Neural cell (in vitro differentiated cells): ENCODE measurements at regions not wholly inside any gene's neighbourhood (a gene's known extent, or its start where the extent isn't known, plus 50 kb on each side); places are given as distances from the start of the nearest gene placed in this dataset.

Experiments
- H2AFZ ChIP-seq: fragments of 200-600, 300-800 bp; sonication (generic), shearing (Covaris generic); 2 replicates; pipeline ENCODE4 v1.6.0; 2014; ENCODE audit warnings: low read depth, mild to moderate bottlenecking, antibody characterized with exemption, low read length, moderate library complexity
- H3F3A ChIP-seq: fragments of 200-600 bp; shearing (Covaris generic); 2 replicates; pipeline ENCODE4 v1.6.1; 2016; ENCODE audit warnings: mild to moderate bottlenecking, moderate library complexity, mixed read lengths, antibody characterized with exemption, low read length; ENCODE audit not compliant: insufficient read depth, poor library complexity, severe bottlenecking
- H3K27ac ChIP-seq: fragments of 200-600, 300-800 bp; sonication (generic), shearing (Covaris generic); 2 replicates; pipeline ENCODE4 v1.5.1; 2014; ENCODE audit warnings: mild to moderate bottlenecking, low read length, moderate library complexity
- H3K27me3 ChIP-seq: fragments of 300-800, 200-600 bp; sonication (generic), shearing (Covaris generic); 2 replicates; pipeline ENCODE4 v1.6.0; 2014; ENCODE audit warnings: mild to moderate bottlenecking, low read depth, low read length, moderate library complexity; ENCODE audit not compliant: insufficient read depth
- H3K36me3 ChIP-seq: fragments of 300-800, 200-600 bp; sonication (generic), shearing (Covaris generic); 2 replicates; pipeline ENCODE4 v1.5.1; 2014; ENCODE audit warnings: mild to moderate bottlenecking, antibody characterized with exemption, low read length, moderate library complexity; ENCODE audit not compliant: insufficient read depth
- H3K4me2 ChIP-seq: fragments of 300-800, 200-600 bp; sonication (generic), shearing (Covaris generic); 2 replicates; pipeline ENCODE4 v1.6.0; 2014; ENCODE audit warnings: mild to moderate bottlenecking, low read length
- H3K4me3 ChIP-seq: fragments of 300-800, 200-600 bp; sonication (generic), shearing (Covaris generic); 2 replicates; pipeline ENCODE4 v1.5.1; 2014; ENCODE audit warnings: mild to moderate bottlenecking, low read length, moderate library complexity
- H3K79me2 ChIP-seq: fragments of 200-600 bp; shearing (Covaris generic); replicated peaks from 2 replicates; pipeline ENCODE4 v1.6.0; 2014; ENCODE audit warnings: mild to moderate bottlenecking, low read length, moderate library complexity; ENCODE audit not compliant: insufficient read depth
- H3K9ac ChIP-seq: fragments of 300-800, 200-600 bp; sonication (generic), shearing (Covaris generic); 2 replicates; pipeline ENCODE4 v1.6.1; 2016; ENCODE audit warnings: mild to moderate bottlenecking, low read length, mixed read lengths
- H3K9me2 ChIP-seq: fragments of 200-600 bp; shearing (Covaris generic); 2 replicates; pipeline ENCODE4 v1.6.1; 2016; ENCODE audit warnings: mild to moderate bottlenecking, low read length, mixed read lengths; ENCODE audit not compliant: insufficient read depth
- H3K9me3 ChIP-seq: fragments of 200-600, 300-800 bp; sonication (generic), shearing (Covaris generic); 2 replicates; pipeline ENCODE4 v1.6.1; 2016; ENCODE audit warnings: mild to moderate bottlenecking, mixed run types, low read length, moderate library complexity, mixed read lengths
- H4K20me1 ChIP-seq: fragments of 200-600 bp; shearing (Covaris generic); 2 replicates; pipeline ENCODE4 v1.6.1; 2016; ENCODE audit warnings: mild to moderate bottlenecking, mixed run types; ENCODE audit not compliant: insufficient read depth
- CTCF ChIP-seq: fragments of 450-650 bp; IDR thresholded peaks from 2 replicates; pipeline ENCODE4 v1.5.1; 2014; ENCODE audit warnings: antibody characterized with exemption, mild to moderate bottlenecking, moderate library complexity; ENCODE audit not compliant: poor library complexity, severe bottlenecking
- EP300 ChIP-seq: fragments of 450-650 bp; conservative IDR thresholded peaks from 2 replicates; pipeline ENCODE4 v1.6.1; 2014; ENCODE audit warnings: antibody characterized with exemption, mild to moderate bottlenecking, moderate library complexity; ENCODE audit not compliant: poor library complexity, severe bottlenecking
- EZH2 ChIP-seq: fragments of 200-600, 300-800 bp; shearing (Covaris generic), sonication (generic); IDR thresholded peaks from 2 replicates; pipeline ENCODE4 v1.6.1; 2014; ENCODE audit warnings: antibody characterized with exemption, low read length, borderline replicate concordance, mild to moderate bottlenecking; ENCODE audit not compliant: insufficient read depth, poor library complexity, severe bottlenecking
- MXI1 ChIP-seq: fragments of 450-650 bp; conservative IDR thresholded peaks from 2 replicates; pipeline ENCODE4 v1.6.1; 2014; ENCODE audit warnings: antibody characterized with exemption, mild to moderate bottlenecking; ENCODE audit not compliant: poor library complexity, severe bottlenecking
- POLR2AphosphoS5 ChIP-seq: IDR thresholded peaks from 2 replicates; pipeline ENCODE4 v1.6.1; 2012
- RAD21 ChIP-seq: fragments of 450-650 bp; conservative IDR thresholded peaks from 2 replicates; pipeline ENCODE4 v1.6.1; 2014; ENCODE audit warnings: antibody characterized with exemption, mild to moderate bottlenecking, moderate library complexity
- SMC3 ChIP-seq: fragments of 450-650 bp; conservative IDR thresholded peaks from 2 replicates; pipeline ENCODE4 v1.6.1; 2014; ENCODE audit warnings: antibody characterized with exemption, mild to moderate bottlenecking, moderate library complexity; ENCODE audit not compliant: poor library complexity
- TAF1 ChIP-seq: IDR thresholded peaks from 2 replicates; pipeline ENCODE4 v1.6.1; 2012; ENCODE audit warnings: low read depth
- TF ChIP-seq, protein P1 (sequence below): IDR thresholded peaks from 2 replicates; pipeline ENCODE4 v1.6.1; 2012; ENCODE audit warnings: borderline replicate concordance

DNA sequence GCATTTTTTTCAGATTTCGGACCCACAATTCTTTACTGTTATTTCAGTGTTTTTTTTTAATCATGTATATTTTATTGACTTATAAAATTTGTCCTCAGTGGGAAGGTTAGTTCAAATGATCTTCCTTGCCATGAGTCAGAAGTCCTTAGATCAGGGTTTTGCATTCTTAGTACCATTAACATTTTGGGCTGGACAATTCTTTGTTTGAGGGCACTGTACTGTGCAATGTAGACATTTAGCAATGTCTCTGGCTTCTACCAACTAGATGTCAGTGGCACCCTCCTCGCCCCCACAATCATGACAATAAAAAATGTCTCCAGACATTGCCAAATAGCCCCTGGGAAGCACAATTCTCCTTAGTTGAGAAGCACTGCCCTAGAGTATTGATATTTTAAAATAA is 176.6 kb downstream of the VEGFC start:
- Histone ChIP-seq H3K4me2 (no peak overlapping the region), H4K20me1 (no peaks in the 10 kb centered on the region), H3K4me3 (no peak overlapping the region), H2AFZ (no peak overlapping the region), H3K27me3 (no peaks in the 10 kb centered on the region), H3F3A (no peaks in the 10 kb centered on the region), H3K9ac (no peak overlapping the region), H3K9me2 (no peaks in the 10 kb centered on the region), H3K27ac (no peak overlapping the region), H3K9me3 (no peaks in the 10 kb centered on the region), H3K79me2 (no peaks in the 10 kb centered on the region), H3K36me3 (no peaks in the 10 kb centered on the region)
- TF ChIP-seq SMC3, result no peak
- TF ChIP-seq TAF1, result no peak
- TF ChIP-seq, protein P1, sequence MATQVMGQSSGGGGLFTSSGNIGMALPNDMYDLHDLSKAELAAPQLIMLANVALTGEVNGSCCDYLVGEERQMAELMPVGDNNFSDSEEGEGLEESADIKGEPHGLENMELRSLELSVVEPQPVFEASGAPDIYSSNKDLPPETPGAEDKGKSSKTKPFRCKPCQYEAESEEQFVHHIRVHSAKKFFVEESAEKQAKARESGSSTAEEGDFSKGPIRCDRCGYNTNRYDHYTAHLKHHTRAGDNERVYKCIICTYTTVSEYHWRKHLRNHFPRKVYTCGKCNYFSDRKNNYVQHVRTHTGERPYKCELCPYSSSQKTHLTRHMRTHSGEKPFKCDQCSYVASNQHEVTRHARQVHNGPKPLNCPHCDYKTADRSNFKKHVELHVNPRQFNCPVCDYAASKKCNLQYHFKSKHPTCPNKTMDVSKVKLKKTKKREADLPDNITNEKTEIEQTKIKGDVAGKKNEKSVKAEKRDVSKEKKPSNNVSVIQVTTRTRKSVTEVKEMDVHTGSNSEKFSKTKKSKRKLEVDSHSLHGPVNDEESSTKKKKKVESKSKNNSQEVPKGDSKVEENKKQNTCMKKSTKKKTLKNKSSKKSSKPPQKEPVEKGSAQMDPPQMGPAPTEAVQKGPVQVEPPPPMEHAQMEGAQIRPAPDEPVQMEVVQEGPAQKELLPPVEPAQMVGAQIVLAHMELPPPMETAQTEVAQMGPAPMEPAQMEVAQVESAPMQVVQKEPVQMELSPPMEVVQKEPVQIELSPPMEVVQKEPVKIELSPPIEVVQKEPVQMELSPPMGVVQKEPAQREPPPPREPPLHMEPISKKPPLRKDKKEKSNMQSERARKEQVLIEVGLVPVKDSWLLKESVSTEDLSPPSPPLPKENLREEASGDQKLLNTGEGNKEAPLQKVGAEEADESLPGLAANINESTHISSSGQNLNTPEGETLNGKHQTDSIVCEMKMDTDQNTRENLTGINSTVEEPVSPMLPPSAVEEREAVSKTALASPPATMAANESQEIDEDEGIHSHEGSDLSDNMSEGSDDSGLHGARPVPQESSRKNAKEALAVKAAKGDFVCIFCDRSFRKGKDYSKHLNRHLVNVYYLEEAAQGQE, result no peak
- TF ChIP-seq CTCF, result no peak
- TF ChIP-seq POLR2AphosphoS5, result no peak
- no peak for TF ChIP-seq MXI1
- no peak for TF ChIP-seq EP300
- no peak for TF ChIP-seq RAD21
- no peak for TF ChIP-seq EZH2

- no peaks in the 10 kb centered on the region for H4K20me1 ChIP-seq
- TF ChIP-seq TAF1 (no peak), MXI1 (no peak), SMC3 (no peak), CTCF (no peak), RAD21 (no peak)
- no peaks in the 10 kb centered on the region for H3K9me3 ChIP-seq
- no peak overlapping the region for H3K9ac ChIP-seq
- H3K79me2 ChIP-seq, result no peaks in the 10 kb centered on the region
- no peak overlapping the region for H3K4me3 ChIP-seq
- H2AFZ ChIP-seq, result no peak overlapping the region
- H3K27ac ChIP-seq, result no peak overlapping the region
- no peaks in the 10 kb centered on the region for H3K9me2 ChIP-seq
- H3K36me3 ChIP-seq, result no peaks in the 10 kb centered on the region
- H3K4me2 ChIP-seq, result no peak overlapping the region
- no peaks in the 10 kb centered on the region for H3F3A ChIP-seq
- H3K27me3 ChIP-seq, result no peaks in the 10 kb centered on the region
Observed at GRCh38 chr4:176618138-176618537, 174.6 kb downstream of the VEGFC start.
